ENCODE measurements at regions not wholly inside any gene's neighbourhood (a gene's known extent, or its start where the extent isn't known, plus 50 kb on each side); places are given as distances from the start of the nearest gene placed in this dataset.

DNA sequence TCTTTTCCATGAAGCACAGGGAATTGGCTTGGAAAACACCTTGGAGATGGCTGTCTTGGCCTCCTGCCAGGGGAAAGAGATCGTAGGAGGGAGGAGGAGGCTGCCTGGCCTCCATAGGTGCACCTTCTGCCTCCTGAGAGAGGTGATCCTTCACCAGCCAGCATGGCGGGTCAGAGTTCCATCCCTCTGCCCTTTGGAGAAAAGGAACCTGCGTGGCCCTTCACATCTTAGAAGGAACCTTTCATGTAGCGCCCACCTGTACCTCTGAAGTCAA, 58.2 kb upstream of the DRD2 start:
- TF ChIP-seq KDM1A (IDR thresholded peaks at IDR 0.05; ENCODE audit: borderline replicate concordance, low read length): no peak
- TF ChIP-seq, protein P1, sequence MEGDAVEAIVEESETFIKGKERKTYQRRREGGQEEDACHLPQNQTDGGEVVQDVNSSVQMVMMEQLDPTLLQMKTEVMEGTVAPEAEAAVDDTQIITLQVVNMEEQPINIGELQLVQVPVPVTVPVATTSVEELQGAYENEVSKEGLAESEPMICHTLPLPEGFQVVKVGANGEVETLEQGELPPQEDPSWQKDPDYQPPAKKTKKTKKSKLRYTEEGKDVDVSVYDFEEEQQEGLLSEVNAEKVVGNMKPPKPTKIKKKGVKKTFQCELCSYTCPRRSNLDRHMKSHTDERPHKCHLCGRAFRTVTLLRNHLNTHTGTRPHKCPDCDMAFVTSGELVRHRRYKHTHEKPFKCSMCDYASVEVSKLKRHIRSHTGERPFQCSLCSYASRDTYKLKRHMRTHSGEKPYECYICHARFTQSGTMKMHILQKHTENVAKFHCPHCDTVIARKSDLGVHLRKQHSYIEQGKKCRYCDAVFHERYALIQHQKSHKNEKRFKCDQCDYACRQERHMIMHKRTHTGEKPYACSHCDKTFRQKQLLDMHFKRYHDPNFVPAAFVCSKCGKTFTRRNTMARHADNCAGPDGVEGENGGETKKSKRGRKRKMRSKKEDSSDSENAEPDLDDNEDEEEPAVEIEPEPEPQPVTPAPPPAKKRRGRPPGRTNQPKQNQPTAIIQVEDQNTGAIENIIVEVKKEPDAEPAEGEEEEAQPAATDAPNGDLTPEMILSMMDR (IDR thresholded peaks at IDR 0.05; ENCODE audit: control extremely low read depth in 1 of 3, insufficient read depth in 1 of 3, low read depth in 1 of 3, low read length in 3 of 3): no peak
- no peak for TF ChIP-seq YY1 (IDR thresholded peaks at IDR 0.05; ENCODE audit: low read depth, low read length)
- TF ChIP-seq EP300 (IDR thresholded peaks at IDR 0.05; ENCODE audit: borderline replicate concordance in 1 of 2, low read depth in 2 of 2, low read length in 2 of 2): no peak
- no peak for TF ChIP-seq TEAD4 (IDR thresholded peaks at IDR 0.05; ENCODE audit: low read depth, low read length)
- no peak for TF ChIP-seq CHD2 (IDR thresholded peaks at IDR 0.05; ENCODE audit: low read length)
- TF ChIP-seq JUND (IDR thresholded peaks at IDR 0.05; ENCODE audit: low read length): no peak
- no peak for TF ChIP-seq EZH2 (IDR thresholded peaks at IDR 0.05; ENCODE audit: low read depth, low read length, severe bottlenecking)
- TF ChIP-seq POLR2A (IDR thresholded peaks at IDR 0.05; ENCODE audit: control extremely low read depth in 1 of 2, low read depth in 2 of 2, low read length in 2 of 2): no peak
- no peak for TF ChIP-seq MAFK (IDR thresholded peaks at IDR 0.05; ENCODE audit: low read depth, low read length)

Data from H1 (cell line).